ENCODE measurements at regions not wholly inside any gene's neighbourhood (a gene's known extent, or its start where the extent isn't known, plus 50 kb on each side); places are given as distances from the start of the nearest gene placed in this dataset.

- Histone ChIP-seq H3K4me3 (ENCODE audit: low read depth in 2 of 2, low read length in 1 of 2) (no peak overlapping the region), H3F3A (replicated peaks; ENCODE audit: insufficient read depth) (no peaks in the 10 kb centered on the region), H3K9me2 (no peaks in the 10 kb centered on the region), H4K20me1 (ENCODE audit: insufficient read depth) (no peaks in the 10 kb centered on the region), H3K4me1 (ENCODE audit: control insufficient read depth in 1 of 2, insufficient read depth in 2 of 2, low read depth in 1 of 2, low read length in 1 of 2) (no peaks in the 10 kb centered on the region), H3K4me2 (no peak overlapping the region), H3K27ac (ENCODE audit: low read depth in 2 of 2, low read length in 1 of 2) (no peak overlapping the region), H3K79me2 (ENCODE audit: insufficient read depth) (no peaks in the 10 kb centered on the region), H3K9ac (no peak overlapping the region), H3K36me3 (replicated peaks in 1 of 2; ENCODE audit: control insufficient read depth in 1 of 2, insufficient read depth in 2 of 2, low read length in 1 of 2) (no peaks in the 10 kb centered on the region), H3K9me3 (no peaks in the 10 kb centered on the region), H3K27me3 (ENCODE audit: insufficient read depth) (no peaks in the 10 kb centered on the region), H2AFZ (ENCODE audit: low read depth) (no peak overlapping the region)
- ChIA-PET POLR2A (no interaction called here), CTCF (interaction anchor here (0.8 to 1.6 kb wide), 3 partner anchors 15 to 147 kb away, joined by 3 to 5 read pairs (median 4); no protein-coding TSS in a partner anchor)
- TF ChIP-seq EP300 (IDR thresholded peaks at IDR 0.05; ENCODE audit: borderline replicate concordance in 1 of 2, low read depth in 1 of 2, low read length in 1 of 2) (no peak), PBX3 (IDR thresholded peaks at IDR 0.05) (no peak), SIN3A (IDR thresholded peaks at IDR 0.05; ENCODE audit: borderline replicate concordance, low read depth, low read length) (no peak), ZBTB33 (IDR thresholded peaks at IDR 0.05; ENCODE audit: borderline replicate concordance, low read depth) (no peak), IRF3 (IDR thresholded peaks at IDR 0.05; ENCODE audit: low read depth, low read length) (no peak), FOXJ3 (CRISPR knock-in tag; IDR thresholded peaks at IDR 0.05) (no peak), NFIC (IDR thresholded peaks at IDR 0.05; ENCODE audit: borderline replicate concordance) (no peak), GABPA (IDR thresholded peaks at IDR 0.05; ENCODE audit: low read depth) (no peak), YY1 (IDR thresholded peaks at IDR 0.05; ENCODE audit: low read depth) (no peak), MEF2A (IDR thresholded peaks at IDR 0.05; ENCODE audit: borderline replicate concordance, low read depth) (no peak), SMC3 (IDR thresholded peaks at IDR 0.05; ENCODE audit: low read depth, low read length) (no peak), TCF12 (IDR thresholded peaks at IDR 0.05) (no peak), RXRA (IDR thresholded peaks at IDR 0.05; ENCODE audit: borderline replicate concordance, low read depth) (no peak), NRF1 (IDR thresholded peaks at IDR 0.05; ENCODE audit: low read depth, low read length) (no peak)
- no peak for DNase-seq
- WGBS (ENCODE audit: low lambda C conversion rate): 18% methylated on average over 1 of the region's 1 CpG
Observed at GRCh38 chr16:74079232-74079586, 217.4 kb upstream of the PSMD7 start.

Measured in SK-N-SH (cell line).